ENCODE measurements at regions not wholly inside any gene's neighbourhood (a gene's known extent, or its start where the extent isn't known, plus 50 kb on each side); places are given as distances from the start of the nearest gene placed in this dataset.

DNA sequence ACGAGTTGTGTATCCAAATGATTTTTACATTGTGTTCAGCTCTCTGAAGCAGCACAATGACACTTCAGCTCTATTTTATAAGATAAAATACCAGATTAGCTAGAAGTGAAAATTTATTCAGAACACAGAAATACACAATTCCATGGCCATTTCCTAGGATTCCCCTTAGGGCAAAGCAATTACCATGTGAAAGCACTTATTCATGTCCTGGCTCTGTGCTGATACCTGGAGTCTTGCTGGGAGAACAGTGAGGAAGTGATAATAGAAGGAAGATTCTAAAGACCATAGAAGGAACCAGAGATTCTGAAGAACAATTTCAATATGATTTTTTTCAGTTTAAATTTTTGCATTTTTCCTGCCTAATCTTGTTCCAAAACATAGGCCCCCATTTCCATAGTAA is 657.4 kb upstream of the ZWINT start:
- TF ChIP-seq, protein P1, sequence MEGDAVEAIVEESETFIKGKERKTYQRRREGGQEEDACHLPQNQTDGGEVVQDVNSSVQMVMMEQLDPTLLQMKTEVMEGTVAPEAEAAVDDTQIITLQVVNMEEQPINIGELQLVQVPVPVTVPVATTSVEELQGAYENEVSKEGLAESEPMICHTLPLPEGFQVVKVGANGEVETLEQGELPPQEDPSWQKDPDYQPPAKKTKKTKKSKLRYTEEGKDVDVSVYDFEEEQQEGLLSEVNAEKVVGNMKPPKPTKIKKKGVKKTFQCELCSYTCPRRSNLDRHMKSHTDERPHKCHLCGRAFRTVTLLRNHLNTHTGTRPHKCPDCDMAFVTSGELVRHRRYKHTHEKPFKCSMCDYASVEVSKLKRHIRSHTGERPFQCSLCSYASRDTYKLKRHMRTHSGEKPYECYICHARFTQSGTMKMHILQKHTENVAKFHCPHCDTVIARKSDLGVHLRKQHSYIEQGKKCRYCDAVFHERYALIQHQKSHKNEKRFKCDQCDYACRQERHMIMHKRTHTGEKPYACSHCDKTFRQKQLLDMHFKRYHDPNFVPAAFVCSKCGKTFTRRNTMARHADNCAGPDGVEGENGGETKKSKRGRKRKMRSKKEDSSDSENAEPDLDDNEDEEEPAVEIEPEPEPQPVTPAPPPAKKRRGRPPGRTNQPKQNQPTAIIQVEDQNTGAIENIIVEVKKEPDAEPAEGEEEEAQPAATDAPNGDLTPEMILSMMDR (IDR thresholded peaks at IDR 0.05; ENCODE audit: insufficient read depth, low read length) = no peak
- H3K4me3 ChIP-seq (ENCODE audit: low read depth, low read length) = no peak overlapping the region
- DNase-seq (ENCODE audit: low read depth) = no peak

DNA sequence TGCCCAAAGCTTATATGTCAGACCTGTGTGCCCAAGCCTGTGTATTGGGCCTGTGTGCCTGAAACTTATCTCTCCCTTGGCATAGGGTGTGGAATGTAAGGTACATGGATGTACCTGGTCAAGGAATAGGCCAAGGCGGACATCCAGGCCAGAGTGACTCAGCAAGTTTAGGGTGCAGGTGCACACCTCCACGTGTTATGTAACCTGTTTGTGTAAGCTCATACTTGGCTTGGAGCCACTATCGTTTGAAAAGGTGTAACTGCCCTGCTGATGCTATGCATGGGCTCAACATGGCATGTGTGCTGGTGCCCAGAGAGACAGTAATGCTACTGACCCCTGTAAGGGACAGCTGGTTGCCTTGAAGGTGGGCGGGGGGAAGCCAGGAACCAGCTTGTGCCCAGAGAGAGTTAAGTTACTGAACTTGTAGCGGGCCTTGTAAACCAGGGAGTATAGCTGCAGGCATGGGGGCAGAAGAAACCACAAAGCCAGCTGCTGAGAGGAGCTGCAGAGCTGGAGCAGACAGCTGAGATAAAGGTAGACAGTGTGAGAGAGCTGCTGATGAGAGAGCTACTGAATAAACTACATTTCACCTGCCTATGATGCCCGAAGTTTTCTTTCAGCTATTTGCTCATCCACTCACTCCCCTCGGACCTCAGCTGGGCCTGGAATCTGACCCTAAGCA is 656.4 kb upstream of the ZWINT start:
- DNase-seq (ENCODE audit: low read depth) = no peak
- TF ChIP-seq, protein P1 (IDR thresholded peaks at IDR 0.05; ENCODE audit: insufficient read depth, low read length) = no peak
- H3K4me3 ChIP-seq (ENCODE audit: low read depth, low read length) = no peak overlapping the region

DNA sequence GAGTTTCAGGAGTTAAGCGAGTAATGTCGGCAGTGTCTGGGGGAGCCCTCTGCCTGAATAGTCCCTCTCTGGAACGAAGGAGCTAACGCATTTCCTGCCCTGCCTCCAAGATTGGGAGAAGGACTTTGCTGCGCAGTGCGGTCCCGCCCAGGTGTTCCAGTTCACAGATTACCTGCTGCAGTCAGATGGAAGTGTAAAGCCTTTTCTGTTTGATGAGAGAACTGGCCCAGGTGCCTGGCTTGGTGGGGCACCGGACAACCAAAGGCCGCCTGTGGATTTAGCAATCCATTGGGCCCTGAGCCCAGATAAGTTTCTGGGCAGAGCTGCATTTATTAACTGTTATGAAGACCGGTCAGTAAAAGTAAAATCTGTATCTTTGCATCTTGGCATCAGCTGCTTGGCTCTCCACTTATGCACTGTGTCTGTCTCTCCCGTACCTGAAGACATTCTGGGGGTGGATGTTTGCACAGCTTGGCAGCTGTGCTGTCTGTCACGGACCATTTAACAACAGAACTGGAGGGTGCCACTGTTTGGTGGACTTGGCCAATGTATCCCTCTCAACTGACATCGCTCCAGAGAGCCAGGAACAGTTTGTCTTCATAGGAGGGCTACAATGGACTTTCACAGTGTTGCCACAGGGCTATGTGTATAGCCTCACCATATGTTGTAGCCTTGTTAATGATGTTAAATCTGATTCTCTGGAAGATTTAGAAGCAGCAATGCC is 654.7 kb upstream of the ZWINT start:
- no peak overlapping the region for H3K4me3 ChIP-seq (ENCODE audit: low read depth, low read length)
- no peak for DNase-seq (ENCODE audit: low read depth)
- TF ChIP-seq, protein P1 (IDR thresholded peaks at IDR 0.05; ENCODE audit: insufficient read depth, low read length) = no peak

DNA sequence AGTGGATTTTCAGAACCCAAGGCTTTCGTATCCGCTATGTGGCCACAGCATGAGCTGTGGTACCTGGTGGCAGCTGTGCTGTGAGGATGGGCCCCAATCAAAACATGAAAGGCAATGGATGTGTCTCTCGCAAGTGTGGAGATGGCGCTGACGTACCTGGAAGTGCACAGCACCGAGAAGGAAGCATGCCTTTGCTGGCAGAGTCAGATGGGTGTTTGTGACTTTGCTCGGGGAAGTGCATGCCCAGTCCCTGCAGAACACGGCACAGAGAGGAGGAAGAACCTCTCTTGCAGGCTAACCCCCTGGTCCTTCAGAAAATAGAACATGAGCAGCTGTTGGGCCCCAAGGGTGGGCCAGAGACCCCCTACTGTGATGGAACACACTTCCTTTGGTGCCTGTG is 654.1 kb upstream of the ZWINT start:
- H3K4me3 ChIP-seq (ENCODE audit: low read depth, low read length) = no peak overlapping the region
- TF ChIP-seq, protein P1 (IDR thresholded peaks at IDR 0.05; ENCODE audit: insufficient read depth, low read length) = no peak
- no peak for DNase-seq (ENCODE audit: low read depth)

DNA sequence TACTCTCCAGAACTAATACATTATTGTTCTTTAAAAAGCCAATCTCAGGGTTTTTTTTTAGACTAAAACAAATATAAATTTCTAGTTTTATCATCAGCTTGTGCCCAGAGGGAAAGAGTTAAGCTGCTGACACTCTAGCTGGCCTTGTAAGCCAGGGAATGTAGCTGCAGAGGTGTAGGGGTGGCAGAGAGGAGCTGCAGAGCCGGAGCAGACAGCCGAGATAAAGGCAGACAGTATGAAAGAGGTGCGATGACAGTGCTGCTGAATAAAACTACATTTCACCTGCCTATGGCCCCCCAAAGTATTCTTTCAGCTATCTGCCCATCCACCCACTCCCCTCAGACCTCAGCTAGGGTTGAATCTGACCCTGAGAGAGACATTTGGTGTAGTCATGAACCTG is 653.7 kb upstream of the ZWINT start:
- TF ChIP-seq, protein P1 (IDR thresholded peaks at IDR 0.05; ENCODE audit: insufficient read depth, low read length) = no peak
- no peak overlapping the region for H3K4me3 ChIP-seq (ENCODE audit: low read depth, low read length)
- no peak for DNase-seq (ENCODE audit: low read depth)

DNA sequence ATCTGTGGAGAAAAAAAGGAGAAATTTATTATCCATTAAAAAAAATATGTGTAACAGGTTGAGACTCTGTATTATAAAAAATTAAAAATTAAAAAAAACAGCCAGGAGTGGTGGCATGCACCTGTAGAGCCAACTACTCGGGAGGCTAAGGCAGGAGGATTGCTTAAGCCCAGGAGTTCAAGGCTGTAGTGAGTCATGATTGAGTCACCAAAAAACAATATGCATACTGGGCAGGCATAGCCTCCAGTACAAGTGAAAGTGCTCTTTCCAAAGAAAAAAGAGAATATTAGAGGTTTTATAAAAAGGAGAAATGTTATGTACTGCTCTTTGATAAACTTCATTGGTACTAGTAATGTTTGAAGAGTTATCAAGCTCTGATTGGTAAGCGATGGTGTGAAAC is 647.1 kb upstream of the ZWINT start:
- no peak for DNase-seq (ENCODE audit: low read depth)
- TF ChIP-seq, protein P1 (IDR thresholded peaks at IDR 0.05; ENCODE audit: insufficient read depth, low read length) = no peak
- no peak overlapping the region for H3K4me3 ChIP-seq (ENCODE audit: low read depth, low read length)

Data from fibroblast of the aortic adventitia (primary cell).